GM20000 (cell line): ENCODE measurements at regions not wholly inside any gene's neighbourhood (a gene's known extent, or its start where the extent isn't known, plus 50 kb on each side); places are given as distances from the start of the nearest gene placed in this dataset.

ENCODE experiments used
- DNase-seq: peaks from one replicate; pipeline ENCODE4 v3.0.0; 2012; ENCODE audit warnings: low spot score
- TF ChIP-seq, protein P1 (sequence below): IDR thresholded peaks from 2 replicates; pipeline ENCODE4 v1.5.1; 2012; ENCODE audit warnings: mild to moderate bottlenecking, control low read depth; ENCODE audit errors: extremely low read depth, missing control alignments

- DNase-seq: no peak
- TF ChIP-seq, protein P1, sequence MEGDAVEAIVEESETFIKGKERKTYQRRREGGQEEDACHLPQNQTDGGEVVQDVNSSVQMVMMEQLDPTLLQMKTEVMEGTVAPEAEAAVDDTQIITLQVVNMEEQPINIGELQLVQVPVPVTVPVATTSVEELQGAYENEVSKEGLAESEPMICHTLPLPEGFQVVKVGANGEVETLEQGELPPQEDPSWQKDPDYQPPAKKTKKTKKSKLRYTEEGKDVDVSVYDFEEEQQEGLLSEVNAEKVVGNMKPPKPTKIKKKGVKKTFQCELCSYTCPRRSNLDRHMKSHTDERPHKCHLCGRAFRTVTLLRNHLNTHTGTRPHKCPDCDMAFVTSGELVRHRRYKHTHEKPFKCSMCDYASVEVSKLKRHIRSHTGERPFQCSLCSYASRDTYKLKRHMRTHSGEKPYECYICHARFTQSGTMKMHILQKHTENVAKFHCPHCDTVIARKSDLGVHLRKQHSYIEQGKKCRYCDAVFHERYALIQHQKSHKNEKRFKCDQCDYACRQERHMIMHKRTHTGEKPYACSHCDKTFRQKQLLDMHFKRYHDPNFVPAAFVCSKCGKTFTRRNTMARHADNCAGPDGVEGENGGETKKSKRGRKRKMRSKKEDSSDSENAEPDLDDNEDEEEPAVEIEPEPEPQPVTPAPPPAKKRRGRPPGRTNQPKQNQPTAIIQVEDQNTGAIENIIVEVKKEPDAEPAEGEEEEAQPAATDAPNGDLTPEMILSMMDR: no peak
Measured at GRCh38 chr2:147456779-147457178, 388.1 kb upstream of the ACVR2A start.

GRCh38 chr2:147451902-147452515 is 392.8 kb upstream of the ACVR2A start:
- no peak for DNase-seq
- TF ChIP-seq, protein P1: no peak

DNA sequence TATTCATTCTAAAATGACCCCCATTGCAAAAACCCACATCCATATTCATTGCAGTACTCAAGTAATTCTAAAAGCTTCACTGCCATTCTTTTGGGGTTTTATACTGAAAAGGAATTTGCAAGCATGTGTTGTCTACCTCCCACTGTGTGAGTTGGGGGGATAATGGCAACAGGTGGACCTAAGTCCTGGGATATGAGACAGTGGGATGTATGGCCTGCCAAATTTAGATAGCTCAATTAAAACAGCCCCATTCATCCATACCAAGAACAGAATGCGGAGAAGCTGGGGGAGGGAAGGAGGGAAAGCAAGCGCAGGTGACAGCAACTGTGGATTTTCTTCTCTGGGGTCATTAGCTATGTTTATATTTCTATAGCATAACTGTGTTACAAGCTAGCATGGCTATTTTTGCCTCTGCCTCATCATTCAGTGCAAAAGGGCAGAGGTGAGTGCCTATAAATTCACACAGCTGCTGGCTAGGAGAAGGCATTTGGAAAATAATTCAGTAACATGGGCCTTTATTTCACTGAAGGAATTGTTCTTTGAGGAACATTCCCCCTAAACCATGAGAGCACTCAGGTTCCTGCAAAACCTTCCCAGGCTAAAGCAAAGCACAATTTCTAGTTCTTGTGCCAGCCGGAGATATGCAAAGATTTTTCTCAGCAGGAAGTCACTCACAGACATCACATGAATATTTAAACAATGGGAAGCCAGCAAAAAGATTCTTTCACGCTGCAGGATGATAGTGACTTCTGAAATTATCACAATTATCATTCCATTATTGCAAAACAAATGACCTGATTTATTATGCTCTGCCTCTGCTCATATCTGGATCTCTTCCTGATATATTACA is 393.9 kb upstream of the ACVR2A start:
- TF ChIP-seq, protein P1: no peak
- no peak for DNase-seq

- TF ChIP-seq, protein P1: no peak
- DNase-seq: no peak
Measured at GRCh38 chr2:147449323-147449991, 395.4 kb upstream of the ACVR2A start.

DNA sequence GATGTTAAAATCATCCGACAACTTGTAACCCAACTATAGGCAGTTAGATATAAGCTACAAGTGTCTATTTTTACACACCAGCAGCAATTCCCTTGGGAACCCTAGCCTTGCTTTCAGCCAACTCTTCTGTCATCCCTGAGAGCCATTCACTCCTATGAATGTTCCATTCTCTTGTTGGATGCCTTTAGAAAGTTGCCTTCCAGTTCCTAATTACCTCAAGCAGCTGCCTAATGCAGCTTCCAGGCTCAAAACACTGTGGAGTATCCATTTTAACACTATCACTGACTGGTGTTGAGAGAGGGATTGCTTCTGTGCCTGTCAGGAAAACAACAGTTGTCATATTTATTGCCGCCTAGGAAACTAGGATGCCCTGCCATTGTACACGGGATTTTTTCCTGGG is 402.0 kb upstream of the ACVR2A start:
- DNase-seq: no peak
- TF ChIP-seq, protein P1: no peak

DNA sequence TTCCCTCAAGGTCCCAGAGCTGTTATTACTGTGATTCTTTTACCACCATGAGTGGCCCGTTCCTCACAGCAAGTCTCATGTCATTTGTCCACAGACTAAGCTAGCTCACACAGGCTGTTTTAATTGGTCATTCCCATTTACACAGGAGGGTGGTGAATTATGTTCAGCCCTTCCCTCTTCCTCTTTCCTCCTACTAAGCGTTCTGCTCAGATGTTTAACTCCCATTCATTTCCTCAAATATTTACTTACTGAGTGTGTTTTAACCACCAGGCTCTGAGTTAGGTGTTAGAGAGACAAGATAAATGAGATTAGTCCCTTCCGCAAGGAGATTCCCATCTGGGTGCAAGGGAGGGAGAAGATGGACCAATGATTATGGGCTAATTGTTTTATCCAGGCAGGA is 403.6 kb upstream of the ACVR2A start:
- DNase-seq: no peak

More for the DNA sequence above, 403.6 kb upstream of the ACVR2A start:
- TF ChIP-seq, protein P1: no peak
